GM21786 (cell line): ENCODE measurements at regions not wholly inside any gene's neighbourhood (a gene's known extent, or its start where the extent isn't known, plus 50 kb on each side); places are given as distances from the start of the nearest gene placed in this dataset.

ENCODE experiments used
- ATAC-seq: cut with Tn5 transposase; IDR thresholded peaks from one replicate; pipeline ENCODE4 v1.9.1; 2021; ENCODE audit not compliant: unreplicated experiment

GRCh38 chr5:130278136-130278535 is 373.9 kb downstream of the CHSY3 start:
- no peak for ATAC-seq

DNA sequence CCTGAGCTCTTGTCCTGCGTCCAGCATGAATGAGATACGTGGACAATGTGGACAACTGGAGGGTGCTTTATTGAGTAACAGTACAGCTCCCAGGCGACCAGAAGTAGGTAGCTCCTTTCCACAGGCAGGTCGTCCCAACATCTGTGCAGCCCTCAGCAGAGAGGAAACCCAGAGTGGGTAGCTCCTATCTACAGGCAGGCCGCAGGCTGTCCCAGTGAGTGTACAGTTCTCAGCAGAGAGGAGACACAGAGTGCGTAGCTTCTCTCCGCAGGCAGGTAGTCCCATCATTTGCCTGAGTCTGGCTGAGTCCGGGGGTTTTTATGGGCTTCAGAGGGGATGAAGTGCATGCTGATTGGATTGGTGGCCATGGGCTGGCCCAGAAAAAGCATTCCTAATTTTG is 373.3 kb downstream of the CHSY3 start:
- ATAC-seq: no peak

DNA sequence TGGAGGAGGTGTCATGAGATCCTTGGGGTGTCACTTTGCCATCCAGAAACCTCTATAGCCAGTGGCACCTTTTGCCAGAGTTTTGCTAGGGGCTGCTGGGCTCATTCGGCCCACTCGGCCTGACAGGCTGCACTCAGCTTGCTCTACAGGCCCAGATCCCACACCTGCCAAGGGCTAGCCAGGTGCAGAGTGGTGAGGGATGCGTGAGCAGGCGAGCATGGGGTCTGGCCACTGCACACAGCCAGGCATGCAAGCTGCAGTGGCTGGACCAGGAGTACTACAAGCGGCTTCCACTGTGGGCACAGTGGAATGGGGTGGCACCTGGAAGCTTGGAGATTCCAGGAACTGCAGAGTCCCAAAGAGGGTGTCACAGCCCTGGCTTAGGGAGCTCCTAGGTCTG is 372.7 kb downstream of the CHSY3 start:
- ATAC-seq: no peak

DNA sequence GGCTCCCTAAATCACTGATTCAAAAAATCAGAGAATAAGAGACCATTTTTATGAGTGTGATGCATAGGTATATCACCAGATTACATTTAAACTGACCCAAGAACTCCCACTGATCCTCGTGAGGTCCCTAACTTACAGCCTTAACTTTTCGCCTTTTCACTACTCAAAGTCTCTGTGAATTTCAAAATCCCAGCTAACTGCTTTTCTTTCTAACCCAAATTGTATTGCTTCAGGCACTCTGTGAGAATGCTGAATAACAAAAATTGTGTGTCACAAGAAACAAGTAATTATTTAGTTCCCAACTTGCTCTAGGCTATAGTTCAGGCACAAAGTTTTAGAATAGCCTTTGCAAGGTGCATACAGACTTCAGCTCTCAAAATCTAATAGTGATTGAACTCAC is 368.6 kb downstream of the CHSY3 start:
- ATAC-seq: no peak

DNA sequence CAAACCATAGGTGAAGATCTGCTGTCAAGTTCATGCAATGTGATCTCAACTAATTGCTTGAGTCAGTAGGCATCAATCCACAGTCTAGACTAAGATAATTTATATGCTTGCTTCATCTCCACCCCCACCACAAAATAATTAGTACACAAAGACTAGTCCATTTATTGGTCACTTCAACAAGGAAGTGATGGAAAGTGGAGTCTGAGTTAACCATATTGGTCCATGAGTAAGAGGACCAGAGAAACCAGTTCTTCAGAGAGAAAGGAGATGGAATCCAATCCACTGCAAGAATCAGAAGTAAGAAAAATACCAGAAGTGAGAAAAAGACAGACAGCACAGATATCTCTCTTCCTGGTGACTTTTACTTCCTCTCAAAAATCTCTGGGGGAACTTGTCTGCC is 366.5 kb downstream of the CHSY3 start:
- no peak for ATAC-seq

DNA sequence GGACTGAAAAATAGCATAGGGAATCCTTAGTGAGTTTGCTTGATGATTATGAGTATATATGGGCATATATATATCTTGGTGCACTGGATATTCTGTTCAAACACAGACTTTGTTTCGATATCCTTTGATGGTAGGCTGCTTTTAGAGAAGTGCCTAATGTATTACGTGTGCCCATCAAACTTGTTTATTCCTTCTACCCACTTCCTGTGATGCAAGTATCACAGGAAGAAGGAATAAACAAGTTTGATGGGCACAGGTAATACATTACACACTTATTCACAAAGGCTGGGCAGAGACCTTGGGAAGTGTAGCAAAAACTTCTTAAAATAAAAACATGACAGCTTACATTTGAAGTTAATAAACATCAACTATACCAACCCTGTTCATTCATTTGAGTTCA is 364.2 kb downstream of the CHSY3 start:
- no peak for ATAC-seq

DNA sequence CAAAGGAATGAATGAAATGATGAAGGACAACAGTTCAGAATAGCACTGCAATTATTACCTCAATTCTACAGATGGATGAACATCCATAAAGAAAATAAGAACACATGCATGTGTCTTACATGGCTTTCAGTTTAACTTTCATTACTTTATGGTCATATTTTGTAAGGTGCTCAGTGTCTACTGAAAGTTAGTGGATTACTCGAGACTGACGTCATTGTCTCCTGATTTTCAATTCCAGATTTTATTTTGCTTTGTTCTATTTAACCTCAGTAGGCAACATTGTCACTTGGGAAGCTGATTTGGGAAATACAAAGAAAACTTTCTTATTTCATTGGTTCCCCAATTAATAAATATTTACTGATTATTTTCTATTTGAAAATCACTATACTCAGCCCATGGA is 363.7 kb downstream of the CHSY3 start:
- ATAC-seq: no peak

DNA sequence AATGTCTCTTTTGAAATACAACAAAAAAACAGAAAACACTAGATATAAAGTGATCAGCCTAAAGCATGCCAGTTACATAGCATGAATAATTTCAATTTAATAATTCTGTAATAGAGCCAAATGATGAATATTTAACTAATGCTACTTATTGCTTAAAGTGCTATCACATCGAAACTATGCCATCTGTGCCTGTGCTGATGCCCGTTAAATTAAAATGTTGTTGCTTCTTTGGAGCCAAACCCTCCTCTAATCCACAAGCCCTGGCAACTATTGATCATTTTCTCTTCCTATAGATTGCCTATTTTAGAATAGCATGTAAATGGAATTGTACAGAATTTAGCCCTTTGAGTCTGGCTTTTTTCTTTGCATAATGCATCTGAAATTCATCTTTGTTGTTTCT is 356.2 kb downstream of the CHSY3 start:
- ATAC-seq: no peak

DNA sequence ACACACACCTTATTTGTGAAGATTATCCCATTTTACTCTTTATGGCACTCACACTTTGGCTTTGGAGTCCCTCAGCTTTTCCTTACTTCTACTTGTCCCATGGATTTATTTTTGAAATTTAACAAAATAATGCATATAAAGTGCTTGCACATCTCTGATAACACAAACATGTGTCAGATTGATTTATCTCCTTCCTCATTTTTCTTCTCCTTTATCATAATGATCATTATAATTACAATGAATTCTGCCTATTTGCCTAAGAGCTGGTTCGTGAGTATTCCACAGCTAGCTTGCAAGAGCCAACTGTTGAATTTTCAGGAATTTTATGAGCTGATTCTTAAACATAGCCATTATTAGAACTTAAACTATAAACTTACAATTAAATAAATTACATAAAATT is 347.7 kb downstream of the CHSY3 start:
- no peak for ATAC-seq

- no peak for ATAC-seq
Measured at GRCh38 chr5:130243641-130244040, 339.4 kb downstream of the CHSY3 start.

DNA sequence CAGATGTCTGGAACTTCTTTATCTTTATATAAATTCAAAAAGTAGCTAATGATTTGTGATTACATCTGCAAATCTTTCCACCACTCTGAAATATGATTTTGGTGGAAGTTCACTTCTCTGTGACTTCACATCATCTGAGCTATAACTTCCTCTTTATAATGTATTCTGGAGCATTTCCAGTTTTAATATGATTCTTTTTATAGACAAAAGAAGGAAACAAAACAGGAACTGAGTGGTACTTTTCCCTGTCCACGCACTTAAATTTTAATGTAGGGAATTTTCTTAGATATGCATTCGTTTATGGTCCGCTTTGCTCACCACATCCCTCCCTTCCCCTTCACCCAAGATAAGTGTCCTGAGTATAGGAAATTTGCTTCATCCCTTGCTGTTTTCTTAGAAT is 333.5 kb downstream of the CHSY3 start:
- ATAC-seq: no peak
